KMS-11 (cell line): ENCODE measurements at regions not wholly inside any gene's neighbourhood (a gene's known extent, or its start where the extent isn't known, plus 50 kb on each side); places are given as distances from the start of the nearest gene placed in this dataset.

Experiments
- H2AFZ ChIP-seq: fragments of 200-600 bp; sonication (generic); 2 replicates; pipeline ENCODE4 v1.6.1; 2016; ENCODE audit warnings: antibody characterized with exemption, mixed run types, low read depth
- H3K27ac ChIP-seq: fragments of 200-600 bp; sonication (generic); 2 replicates; pipeline ENCODE4 v1.6.1; 2016; ENCODE audit warnings: mild to moderate bottlenecking, mixed run types
- H3K27me3 ChIP-seq: fragments of 200-600 bp; sonication (generic); 2 replicates; pipeline ENCODE4 v1.6.1; 2017; ENCODE audit warnings: mild to moderate bottlenecking, low read depth, mixed run types, moderate library complexity; ENCODE audit not compliant: insufficient read depth
- H3K36me3 ChIP-seq: fragments of 200-600 bp; sonication (generic); 2 replicates; pipeline ENCODE4 v1.6.1; 2017; ENCODE audit warnings: mild to moderate bottlenecking, mixed run types; ENCODE audit not compliant: insufficient read depth
- H3K4me1 ChIP-seq: fragments of 200-600 bp; sonication (generic); 2 replicates; pipeline ENCODE4 v1.6.1; 2016; ENCODE audit warnings: mild to moderate bottlenecking, low read depth, mixed run types; ENCODE audit not compliant: poor library complexity, severe bottlenecking
- H3K4me2 ChIP-seq: fragments of 200-600 bp; sonication (generic); 2 replicates; pipeline ENCODE4 v1.7.0; 2016; ENCODE audit warnings: mild to moderate bottlenecking, mixed run types
- H3K4me3 ChIP-seq: fragments of 200-600 bp; sonication (generic); IDR thresholded peaks from 2 replicates; pipeline ENCODE4 v1.6.1; 2017; ENCODE audit warnings: low read depth, low read length, mixed read lengths; ENCODE audit not compliant: insufficient read depth
- H3K79me2 ChIP-seq: fragments of 200-600 bp; sonication (generic); 2 replicates; pipeline ENCODE4 v1.6.1; 2016; ENCODE audit warnings: low read depth, mixed run types; ENCODE audit not compliant: insufficient read depth
- H3K9ac ChIP-seq: fragments of 200-600 bp; sonication (generic); 2 replicates; pipeline ENCODE4 v1.6.1; 2016; ENCODE audit warnings: mild to moderate bottlenecking, mixed run types
- H4K20me1 ChIP-seq: fragments of 200-600 bp; sonication (generic); 2 replicates; pipeline ENCODE4 v1.6.1; 2016; ENCODE audit warnings: mild to moderate bottlenecking, mixed run types; ENCODE audit not compliant: insufficient read depth
- TF ChIP-seq, protein P1 (sequence below): fragments of 200-600 bp; sonication (generic); conservative IDR thresholded peaks from 2 replicates; pipeline ENCODE4 v1.6.1; 2017; ENCODE audit warnings: low read depth, mild to moderate bottlenecking, antibody characterized with exemption, low read length, moderate library complexity, mixed read lengths

DNA sequence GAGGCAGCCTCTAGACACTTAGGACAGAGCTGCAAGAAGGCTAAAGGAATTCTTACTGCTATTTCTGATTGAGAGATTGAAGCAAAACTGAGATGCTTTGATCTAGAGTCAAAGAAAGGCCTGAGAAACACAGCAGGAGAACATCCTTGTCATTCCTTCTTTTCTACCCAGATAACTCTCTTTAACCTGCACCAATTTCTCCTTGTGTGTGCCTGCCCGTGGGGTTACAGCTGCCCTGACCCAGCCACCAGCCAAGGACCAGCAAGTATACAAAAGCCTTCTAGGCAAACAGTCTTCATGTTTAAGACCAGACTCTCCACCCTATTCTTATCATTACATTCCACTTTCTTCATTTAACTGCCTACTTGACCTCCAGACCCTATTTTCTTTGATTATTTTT, 81.7 kb upstream of the PRB2 start:
- H4K20me1 ChIP-seq: no peaks in the 10 kb centered on the region
- no peaks in the 10 kb centered on the region for H3K79me2 ChIP-seq
- H3K27me3 ChIP-seq: no peaks in the 10 kb centered on the region
- no peak overlapping the region for H3K4me3 ChIP-seq
- H3K9ac ChIP-seq: no peak overlapping the region
- no peak overlapping the region for H3K27ac ChIP-seq
- H2AFZ ChIP-seq: no peak overlapping the region
- no peaks in the 10 kb centered on the region for H3K36me3 ChIP-seq
- TF ChIP-seq, protein P1, sequence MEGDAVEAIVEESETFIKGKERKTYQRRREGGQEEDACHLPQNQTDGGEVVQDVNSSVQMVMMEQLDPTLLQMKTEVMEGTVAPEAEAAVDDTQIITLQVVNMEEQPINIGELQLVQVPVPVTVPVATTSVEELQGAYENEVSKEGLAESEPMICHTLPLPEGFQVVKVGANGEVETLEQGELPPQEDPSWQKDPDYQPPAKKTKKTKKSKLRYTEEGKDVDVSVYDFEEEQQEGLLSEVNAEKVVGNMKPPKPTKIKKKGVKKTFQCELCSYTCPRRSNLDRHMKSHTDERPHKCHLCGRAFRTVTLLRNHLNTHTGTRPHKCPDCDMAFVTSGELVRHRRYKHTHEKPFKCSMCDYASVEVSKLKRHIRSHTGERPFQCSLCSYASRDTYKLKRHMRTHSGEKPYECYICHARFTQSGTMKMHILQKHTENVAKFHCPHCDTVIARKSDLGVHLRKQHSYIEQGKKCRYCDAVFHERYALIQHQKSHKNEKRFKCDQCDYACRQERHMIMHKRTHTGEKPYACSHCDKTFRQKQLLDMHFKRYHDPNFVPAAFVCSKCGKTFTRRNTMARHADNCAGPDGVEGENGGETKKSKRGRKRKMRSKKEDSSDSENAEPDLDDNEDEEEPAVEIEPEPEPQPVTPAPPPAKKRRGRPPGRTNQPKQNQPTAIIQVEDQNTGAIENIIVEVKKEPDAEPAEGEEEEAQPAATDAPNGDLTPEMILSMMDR: no peak
- no peak overlapping the region for H3K4me2 ChIP-seq
- no peaks in the 10 kb centered on the region for H3K4me1 ChIP-seq

DNA sequence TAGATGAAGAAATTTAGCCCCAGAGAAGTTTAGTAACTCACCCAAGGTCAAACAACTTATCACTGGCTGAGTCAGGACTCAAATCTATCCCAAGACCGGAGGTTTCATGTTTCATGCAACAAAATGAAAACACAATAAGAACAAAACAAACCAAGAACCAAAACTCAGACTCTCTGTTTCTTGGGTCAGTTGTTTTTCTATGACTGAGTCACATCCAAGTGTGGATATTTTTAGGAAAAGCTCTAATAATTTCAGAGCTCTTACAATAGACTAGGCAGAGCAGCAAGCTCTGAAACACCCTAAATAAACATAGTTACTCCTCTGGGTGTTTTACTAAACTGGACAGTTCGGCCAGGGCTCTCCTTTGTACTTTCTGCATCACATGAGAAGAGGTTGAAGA, 87.6 kb upstream of the PRB2 start:
- Histone ChIP-seq H3K9ac (no peak overlapping the region), H3K4me2 (no peak overlapping the region), H3K4me1 (no peaks in the 10 kb centered on the region), H3K4me3 (no peak overlapping the region), H4K20me1 (no peaks in the 10 kb centered on the region), H2AFZ (no peak overlapping the region), H3K36me3 (no peaks in the 10 kb centered on the region), H3K79me2 (no peaks in the 10 kb centered on the region), H3K27me3 (no peaks in the 10 kb centered on the region), H3K27ac (no peak overlapping the region)
- TF ChIP-seq, protein P1: no peak

DNA sequence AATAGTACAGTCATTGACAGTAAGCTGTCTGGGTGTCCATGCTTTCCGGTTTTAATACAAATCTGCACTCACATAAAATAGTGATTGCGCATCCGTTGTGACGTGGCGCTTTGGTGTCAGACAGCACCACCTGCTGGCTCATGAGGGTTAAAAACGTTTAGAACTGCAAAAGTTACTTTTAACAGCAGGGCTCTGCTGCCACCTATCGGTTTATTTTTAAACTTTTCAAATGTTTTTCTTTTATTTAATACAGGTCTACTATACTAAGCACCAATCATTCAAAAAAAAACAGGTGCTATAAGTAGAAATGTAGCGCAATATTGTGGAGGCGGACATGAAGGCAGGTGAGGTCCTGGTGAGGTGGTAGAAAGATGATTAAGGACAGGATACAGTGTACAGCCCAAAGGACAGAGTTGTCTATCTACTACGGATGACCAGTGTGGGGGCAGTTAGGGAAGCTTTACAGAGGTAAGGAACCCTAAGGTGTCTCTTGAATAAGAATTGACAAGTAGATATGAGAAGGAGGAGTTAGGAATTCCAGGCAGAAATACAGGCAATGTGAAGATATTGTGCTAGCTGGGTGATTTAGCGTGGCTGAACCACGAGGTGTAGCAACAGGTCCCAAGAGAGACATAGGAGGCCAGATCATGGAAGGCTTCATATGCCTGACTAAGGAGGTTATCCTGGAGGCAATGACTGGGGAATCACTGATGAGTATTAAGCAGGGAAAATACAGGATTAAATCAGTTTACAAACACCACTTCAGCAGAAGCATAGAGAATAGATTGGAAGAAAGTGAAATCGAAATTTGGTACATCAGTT, 91.5 kb upstream of the PRB2 start:
- Histone ChIP-seq H3K4me3 (no peak overlapping the region), H3K4me2 (0 out of 2 replicates have a peak overlapping the region, but pooled peaks have one; percentile 8), H3K79me2 (no peaks in the 10 kb centered on the region), H3K9ac (no peak overlapping the region), H4K20me1 (no peaks in the 10 kb centered on the region), H3K4me1 (no peaks in the 10 kb centered on the region), H2AFZ (peak overlapping the region; percentile 43; the same call in 1 of the 2 replicates), H3K27me3 (no peaks in the 10 kb centered on the region), H3K27ac (no peak overlapping the region), H3K36me3 (no peaks in the 10 kb centered on the region)
- TF ChIP-seq, protein P1: peak; percentile 97

DNA sequence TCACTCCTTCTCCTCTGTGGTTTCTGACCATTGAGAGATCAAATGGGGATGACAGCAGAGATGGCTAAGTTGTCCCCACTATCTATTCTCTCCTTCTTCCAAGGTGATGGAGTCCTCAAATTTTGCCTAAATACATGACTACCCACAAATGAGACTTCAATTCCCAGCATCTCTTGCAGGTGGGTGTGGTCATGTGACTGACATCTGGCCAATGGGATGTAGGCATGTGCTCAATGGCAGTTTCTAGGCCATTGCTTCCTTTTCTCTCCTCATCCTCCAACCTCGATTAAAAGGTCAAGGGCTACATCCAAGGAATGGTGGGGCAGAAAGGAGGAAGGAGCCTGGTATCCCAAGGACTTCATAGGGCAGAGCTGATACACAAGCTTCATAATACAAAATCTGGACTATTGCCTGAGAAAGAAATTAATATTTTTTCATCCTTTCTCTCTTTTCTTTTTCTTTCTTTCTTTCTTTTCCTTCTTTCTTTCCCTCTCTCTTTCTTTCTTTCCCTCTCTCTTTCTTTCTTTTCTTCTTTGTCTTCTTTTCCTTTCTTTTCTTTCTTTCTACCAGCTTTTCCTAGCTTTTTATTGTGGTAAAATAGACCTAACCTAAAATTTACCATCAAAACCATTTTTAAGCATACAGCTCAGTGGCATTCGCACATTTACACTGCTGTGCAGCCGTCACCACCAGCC, 100.9 kb upstream of the PRB2 start:
- H3K4me2 ChIP-seq: no peak overlapping the region
- no peaks in the 10 kb centered on the region for H3K4me1 ChIP-seq
- no peak overlapping the region for H3K27ac ChIP-seq
- no peaks in the 10 kb centered on the region for H3K36me3 ChIP-seq
- H3K4me3 ChIP-seq: no peak overlapping the region
- TF ChIP-seq, protein P1: no peak
- no peaks in the 10 kb centered on the region for H4K20me1 ChIP-seq
- no peak overlapping the region for H2AFZ ChIP-seq
- no peak overlapping the region for H3K9ac ChIP-seq
- H3K79me2 ChIP-seq: no peaks in the 10 kb centered on the region
- H3K27me3 ChIP-seq: no peaks in the 10 kb centered on the region
